ENCODE measurements at regions not wholly inside any gene's neighbourhood (a gene's known extent, or its start where the extent isn't known, plus 50 kb on each side); places are given as distances from the start of the nearest gene placed in this dataset.
A peak's percentile ranks its signal among the peaks of the same experiment; 100 is the strongest.

GRCh38 chr7:33716581-33717477 lies 188.5 kb upstream of the BMPER start:
- Histone ChIP-seq H3K9me3 (no peaks in the 10 kb centered on the region), H3K27me3 (no peaks in the 10 kb centered on the region), H3K36me3 (no peaks in the 10 kb centered on the region), H3K27ac (no peak overlapping the region), H3K4me1 (peaks cover 0 to 6% (median 0%) of the 10 kb centered on the region in 3 donors), H3K4me3 (no peak overlapping the region)
- DNase-seq = no peak
- intact Hi-C loops (cut with DNase I) = no loop called here
- 49 to 57% methylated on average over 2 of the region's 2 CpGs for WGBS, 2 donors
- TF ChIP-seq CTCF (IDR thresholded peaks at IDR 0.05) (peak in 5 of 6 experiments; percentile 40 to 68 (median 44)), POLR2A (IDR thresholded peaks at IDR 0.05) (no peak)

GRCh38 chr7:33719059-33719581 lies 186.2 kb upstream of the BMPER start:
- TF ChIP-seq CTCF (IDR thresholded peaks at IDR 0.05) = no peak
- TF ChIP-seq POLR2A (IDR thresholded peaks at IDR 0.05) = no peak
- H3K27me3 ChIP-seq = no peaks in the 10 kb centered on the region
- H3K9me3 ChIP-seq = no peaks in the 10 kb centered on the region
- H3K4me3 ChIP-seq = no peak overlapping the region
- H3K27ac ChIP-seq = peak overlapping the region in 1 of 4 donors; percentile 9
- WGBS, 2 donors = 65 to 76% methylated on average over 3 to 5 of the region's 5 CpGs
- DNase-seq = no peak
- peaks cover 0 to 17% (median 7%) of the 10 kb centered on the region in 3 donors for H3K4me1 ChIP-seq
- no peaks in the 10 kb centered on the region for H3K36me3 ChIP-seq
- intact Hi-C loops (cut with DNase I) = no loop called here

GRCh38 chr7:33720139-33720538 lies 185.2 kb upstream of the BMPER start:
- Histone ChIP-seq H3K36me3 (no peaks in the 10 kb centered on the region), H3K27ac (no peak overlapping the region), H3K4me1 (peaks cover 0 to 17% (median 7%) of the 10 kb centered on the region in 3 donors), H3K9me3 (no peaks in the 10 kb centered on the region), H3K27me3 (no peaks in the 10 kb centered on the region), H3K4me3 (no peak overlapping the region)
- TF ChIP-seq CTCF (IDR thresholded peaks at IDR 0.05) (no peak), POLR2A (IDR thresholded peaks at IDR 0.05) (no peak)
- 93 to 95% methylated on average over 4 of the region's 4 CpGs for WGBS, 2 donors
- intact Hi-C loops (cut with DNase I) = no loop called here
- DNase-seq = no peak

- H3K9me3 ChIP-seq = no peaks in the 10 kb centered on the region
- 82 to 100% methylated on average over 3 of the region's 3 CpGs for WGBS, 2 donors
- H3K36me3 ChIP-seq = no peaks in the 10 kb centered on the region
- H3K4me1 ChIP-seq = peaks cover 0 to 17% (median 7%) of the 10 kb centered on the region in 3 donors
- H3K27ac ChIP-seq = no peak overlapping the region
- intact Hi-C loops (cut with DNase I) = no loop called here
- no peak for DNase-seq
- H3K4me3 ChIP-seq = no peak overlapping the region
- H3K27me3 ChIP-seq = no peaks in the 10 kb centered on the region
- TF ChIP-seq POLR2A (IDR thresholded peaks at IDR 0.05) = no peak
- no peak for TF ChIP-seq CTCF (IDR thresholded peaks at IDR 0.05)
Measured at GRCh38 chr7:33720870-33721269, 184.5 kb upstream of the BMPER start.

- Histone ChIP-seq H3K27ac (no peak overlapping the region), H3K27me3 (no peaks in the 10 kb centered on the region), H3K4me3 (no peak overlapping the region), H3K36me3 (no peaks in the 10 kb centered on the region), H3K4me1 (peaks cover 0 to 17% (median 7%) of the 10 kb centered on the region in 3 donors), H3K9me3 (no peaks in the 10 kb centered on the region)
- intact Hi-C loops (cut with DNase I) = no loop called here
- no peak for DNase-seq
- TF ChIP-seq CTCF (IDR thresholded peaks at IDR 0.05) (no peak), POLR2A (IDR thresholded peaks at IDR 0.05) (no peak)
- 65 to 80% methylated on average over 4 of the region's 4 CpGs for WGBS, 2 donors
Measured at GRCh38 chr7:33721895-33722294, 183.4 kb upstream of the BMPER start.

All from esophagus squamous epithelium (tissue), 5 donors.